SU-DHL-6 (cell line): ENCODE measurements at regions not wholly inside any gene's neighbourhood (a gene's known extent, or its start where the extent isn't known, plus 50 kb on each side); places are given as distances from the start of the nearest gene placed in this dataset.

ENCODE experiments used
- H2AFZ ChIP-seq: fragments of 200-600 bp; sonication (generic); 2 replicates; pipeline ENCODE4 v1.6.1; 2014; ENCODE audit warnings: low read depth, mild to moderate bottlenecking, moderate library complexity, mixed read lengths, antibody characterized with exemption, low read length; ENCODE audit not compliant: severe bottlenecking
- H3F3A ChIP-seq: fragments of 200-600 bp; shearing (Covaris generic); 2 replicates; pipeline ENCODE4 v1.6.0; 2016; ENCODE audit warnings: antibody characterized with exemption, mild to moderate bottlenecking; ENCODE audit not compliant: insufficient read depth
- H3K27ac ChIP-seq: fragments of 200-600 bp; sonication (generic); 2 replicates; pipeline ENCODE4 v1.5.1; 2016; ENCODE audit warnings: low read depth, mild to moderate bottlenecking, low read length, moderate library complexity, mixed read lengths
- H3K27me3 ChIP-seq: fragments of 200-600 bp; sonication (generic), shearing (Covaris generic); 2 replicates; pipeline ENCODE4 v1.6.0; 2014; ENCODE audit warnings: mild to moderate bottlenecking, low read length
- H3K36me3 ChIP-seq: fragments of 200-600 bp; sonication (generic); 2 replicates; pipeline ENCODE4 v1.6.1; 2014; ENCODE audit warnings: mild to moderate bottlenecking, low read length, mixed read lengths
- H3K4me2 ChIP-seq: fragments of 300-600, 200-600 bp; shearing (Covaris generic), sonication (generic); 2 replicates; pipeline ENCODE4 v1.6.0; 2014; ENCODE audit warnings: low read length, low read depth, mild to moderate bottlenecking; ENCODE audit not compliant: poor library complexity, severe bottlenecking
- H3K4me3 ChIP-seq: fragments of 200-600 bp; sonication (generic); 2 replicates; pipeline ENCODE4 v1.5.1; 2014; ENCODE audit warnings: antibody characterized with exemption, low read length, mild to moderate bottlenecking, mixed read lengths; ENCODE audit not compliant: insufficient read depth, poor library complexity, severe bottlenecking
- H3K79me2 ChIP-seq: fragments of 200-600 bp; sonication (generic); 2 replicates; pipeline ENCODE4 v1.6.1; 2014; ENCODE audit warnings: mild to moderate bottlenecking, low read length, moderate library complexity; ENCODE audit not compliant: insufficient read depth
- H3K9ac ChIP-seq: fragments of 200-600 bp; sonication (generic); 2 replicates; pipeline ENCODE4 v1.7.0; 2014; ENCODE audit warnings: mild to moderate bottlenecking, low read length
- H3K9me2 ChIP-seq: fragments of 200-600 bp; sonication (generic); replicated peaks from 2 replicates; pipeline ENCODE4 v1.6.1; 2014; ENCODE audit warnings: low read length; ENCODE audit not compliant: insufficient read depth
- H3K9me3 ChIP-seq: fragments of 200-600 bp; sonication (generic); 2 replicates; pipeline ENCODE4 v1.6.1; 2014; ENCODE audit warnings: low read length, mixed read lengths; ENCODE audit not compliant: insufficient read depth
- H4K20me1 ChIP-seq: fragments of 200-600 bp; sonication (generic); 2 replicates; pipeline ENCODE4 v1.6.1; 2014; ENCODE audit warnings: low read depth, mild to moderate bottlenecking, antibody characterized with exemption, low read length, moderate library complexity, mixed read lengths
- CTCF ChIP-seq: fragments of 200-600 bp; sonication (generic); IDR thresholded peaks from one replicate; pipeline ENCODE4 v1.5.1; 2017; ENCODE audit warnings: antibody characterized with exemption, mild to moderate bottlenecking, low read length, moderate library complexity; ENCODE audit not compliant: insufficient read depth, poor library complexity, severe bottlenecking
- EZH2phosphoT487 ChIP-seq: fragments of 200-600 bp; sonication (generic), shearing (Covaris generic); conservative IDR thresholded peaks from 2 replicates; pipeline ENCODE4 v1.6.1; 2018; ENCODE audit warnings: mild to moderate bottlenecking, antibody characterized with exemption, low read length, moderate library complexity, mixed read lengths

- no peak overlapping the region for H3K4me3 ChIP-seq
- no peak overlapping the region for H3K27ac ChIP-seq
- no peaks in the 10 kb centered on the region for H3K27me3 ChIP-seq
- H3K4me2 ChIP-seq, result no peak overlapping the region
- H3K79me2 ChIP-seq, result no peaks in the 10 kb centered on the region
- H3K9ac ChIP-seq, result no peak overlapping the region
- H2AFZ ChIP-seq, result no peak overlapping the region
- no peaks in the 10 kb centered on the region for H3F3A ChIP-seq
- H4K20me1 ChIP-seq, result no peaks in the 10 kb centered on the region
- H3K9me3 ChIP-seq, result no peaks in the 10 kb centered on the region
- H3K9me2 ChIP-seq, result no peaks in the 10 kb centered on the region
- TF ChIP-seq CTCF, result no peak
- no peak for TF ChIP-seq EZH2phosphoT487
- no peaks in the 10 kb centered on the region for H3K36me3 ChIP-seq
Measured at GRCh38 chr18:34594266-34594665, 115.8 kb upstream of the DTNA start.

- H3K4me2 ChIP-seq, result no peak overlapping the region
- no peak overlapping the region for H2AFZ ChIP-seq
- H3F3A ChIP-seq, result no peaks in the 10 kb centered on the region
- no peak overlapping the region for H3K27ac ChIP-seq
- no peaks in the 10 kb centered on the region for H3K27me3 ChIP-seq
- TF ChIP-seq EZH2phosphoT487, result no peak
- no peak for TF ChIP-seq CTCF
- H3K79me2 ChIP-seq, result no peaks in the 10 kb centered on the region
- no peaks in the 10 kb centered on the region for H3K9me2 ChIP-seq
- no peak overlapping the region for H3K9ac ChIP-seq
- no peaks in the 10 kb centered on the region for H4K20me1 ChIP-seq
- no peaks in the 10 kb centered on the region for H3K9me3 ChIP-seq
- H3K4me3 ChIP-seq, result no peak overlapping the region
- H3K36me3 ChIP-seq, result no peaks in the 10 kb centered on the region
Measured at GRCh38 chr18:34595690-34596089, 114.4 kb upstream of the DTNA start.

- Histone ChIP-seq H3K9me2 (no peaks in the 10 kb centered on the region), H3K9ac (no peak overlapping the region), H2AFZ (no peak overlapping the region), H3K4me2 (no peak overlapping the region), H3K27ac (no peak overlapping the region), H3K4me3 (no peak overlapping the region), H3K79me2 (no peaks in the 10 kb centered on the region), H3K9me3 (no peaks in the 10 kb centered on the region), H3K27me3 (no peaks in the 10 kb centered on the region), H3F3A (no peaks in the 10 kb centered on the region), H4K20me1 (no peaks in the 10 kb centered on the region), H3K36me3 (no peaks in the 10 kb centered on the region)
- TF ChIP-seq CTCF (no peak), EZH2phosphoT487 (no peak)
Measured at GRCh38 chr18:34598120-34598635, 111.9 kb upstream of the DTNA start.
